Psoas muscle (tissue), 7 donors: ENCODE measurements at regions not wholly inside any gene's neighbourhood (a gene's known extent, or its start where the extent isn't known, plus 50 kb on each side); places are given as distances from the start of the nearest gene placed in this dataset.
"Not testable (repeated sequence)": the region's sequence is repeated elsewhere in the genome, so short reads cannot be mapped to it uniquely, and the experiment has no call there.

ENCODE experiments used
- ATAC-seq, 4 donors: fragments of 200-7000 bp; cut with Tn5 transposase; one replicate each; pipeline ENCODE4 v1.9.1; 2020; ENCODE audit warnings: moderate library complexity in 3 of 4, mild to moderate bottlenecking in 2 of 4
- DNase-seq, 2 donors: peaks; one replicate each; pipeline ENCODE4 v3.0.0-alpha.2; 2020
- H3K27ac ChIP-seq: fragments of 200-600 bp; one replicate; pipeline ENCODE4 v1.8.0; 2022
- H3K27me3 ChIP-seq, 3 donors: fragments of 200-600 bp in 1 of 3; one replicate each; pipeline versions ENCODE4 v1.6.1 to v1.8.0; 2013 to 2022; ENCODE audit warnings: low read length in 2 of 3, mild to moderate bottlenecking in 2 of 3, moderate library complexity in 1 of 3; ENCODE audit not compliant: insufficient read depth in 3 of 3
- H3K36me3 ChIP-seq, 2 donors: fragments of 200-600 bp in 1 of 2; one replicate each; pipeline versions ENCODE4 v1.6.1 to v1.8.0; 2013 to 2022; ENCODE audit warnings: low read depth in 1 of 2, mild to moderate bottlenecking in 1 of 2, moderate library complexity in 1 of 2; ENCODE audit not compliant: insufficient read depth in 1 of 2
- H3K4me1 ChIP-seq: fragments of 200-600 bp; one replicate; pipeline ENCODE4 v1.8.0; 2022
- H3K4me3 ChIP-seq: fragments of 200-600 bp; one replicate; pipeline ENCODE4 v1.8.0; 2022; ENCODE audit warnings: mild to moderate bottlenecking
- H3K9me3 ChIP-seq: fragments of 200-600 bp; one replicate; pipeline ENCODE4 v1.8.0; 2022
- CTCF ChIP-seq: fragments of 200-600 bp; IDR thresholded peaks from one replicate; pipeline ENCODE4 v1.8.0; 2022; ENCODE audit warnings: antibody characterized with exemption
- WGBS, 3 donors: extraction: QIAGEN DNeasy Blood & Tissue Kit; methylation state at CpG; one replicate each; pipeline versions ENCODE4 v1.1.6 to v1.1.7; 2013; 5-methylcytosine and 5-hydroxymethylcytosine counted together
- intact Hi-C, 2 donors: fragments of 100-400 bp; cut with DNase I; formaldehyde crosslinking; loops; one replicate each; pipeline versions ENCODE4 v1.11.0 to v1.14.2; 2022
- donor health status: healthy with polysubstance abuse.
- donor health status: DM: no; HTN: no; CAD: no; lungs with moderate emphysema.
- donor health status: Bipolar disorder and iron deficiency.
- donor health status: healthy.
- donor health status: DM: yes; HTN: yes; CAD: no.
- donor health status: DM: no; HTN: no; CAD: no.
- donor health status: DM: yes; HTN: yes; CAD: no.

- intact Hi-C loops = no loop called here
- no peak overlapping the region for H3K27ac ChIP-seq
- WGBS, 3 donors = 85 to 96% (median 88%) methylated on average over 4 of the region's 4 CpGs
- no peaks in the 10 kb centered on the region for H3K9me3 ChIP-seq
- TF ChIP-seq CTCF = no peak
- DNase-seq (no peak), ATAC-seq (no peak)
- H3K27me3 ChIP-seq = no peaks in the 10 kb centered on the region
- H3K36me3 ChIP-seq = no peaks in the 10 kb centered on the region
- H3K4me1 ChIP-seq = no peaks in the 10 kb centered on the region
- H3K4me3 ChIP-seq = no peak overlapping the region
These were observed 1471.3 kb downstream of the CDH11 start for GRCh38 chr16:63650550-63650949.

GRCh38 chr16:63633706-63634445, 1488.0 kb downstream of the CDH11 start:
- 80 to 85% (median 85%) methylated on average over 10 of the region's 10 CpGs for WGBS, 3 donors
- H3K27ac ChIP-seq, H3K4me3 ChIP-seq, intact Hi-C loops, H3K27me3 ChIP-seq, H3K36me3 ChIP-seq, DNase-seq, ATAC-seq, H3K9me3 ChIP-seq, H3K4me1 ChIP-seq: not testable (repeated sequence)

- DNase-seq (no peak), ATAC-seq (no peak)
- Histone ChIP-seq H3K4me1 (no peaks in the 10 kb centered on the region), H3K9me3 (no peaks in the 10 kb centered on the region), H3K36me3 (no peaks in the 10 kb centered on the region), H3K27ac (no peak overlapping the region), H3K27me3 (no peaks in the 10 kb centered on the region), H3K4me3 (no peak overlapping the region)
- intact Hi-C loops = no loop called here
- TF ChIP-seq CTCF = no peak
These were observed 1492.6 kb downstream of the CDH11 start for GRCh38 chr16:63629272-63629671.

- no peak for TF ChIP-seq CTCF
- no peaks in the 10 kb centered on the region for H3K9me3 ChIP-seq
- H3K27ac ChIP-seq = no peak overlapping the region
- ATAC-seq (no peak), DNase-seq (no peak)
- H3K4me1 ChIP-seq = no peaks in the 10 kb centered on the region
- no peaks in the 10 kb centered on the region for H3K27me3 ChIP-seq
- H3K4me3 ChIP-seq = no peak overlapping the region
- intact Hi-C loops = no loop called here
- H3K36me3 ChIP-seq = no peaks in the 10 kb centered on the region
These were observed 1493.1 kb downstream of the CDH11 start for GRCh38 chr16:63628812-63629211.

- TF ChIP-seq CTCF = no peak
- no peak overlapping the region for H3K27ac ChIP-seq
- intact Hi-C loops = no loop called here
These were observed 1496.7 kb downstream of the CDH11 start for GRCh38 chr16:63625126-63625525.

More at GRCh38 chr16:63625126-63625525, 1496.7 kb downstream of the CDH11 start:
- no peaks in the 10 kb centered on the region for H3K4me1 ChIP-seq
- no peaks in the 10 kb centered on the region for H3K9me3 ChIP-seq
- no peak for DNase-seq
- 69 to 75% (median 71%) methylated on average over 1 of the region's 1 CpG for WGBS, 3 donors
- no peak for ATAC-seq
- H3K27me3 ChIP-seq = no peaks in the 10 kb centered on the region
- H3K4me3 ChIP-seq = no peak overlapping the region
- no peaks in the 10 kb centered on the region for H3K36me3 ChIP-seq
